Neural progenitor cell (in vitro differentiated cells): ENCODE measurements at regions not wholly inside any gene's neighbourhood (a gene's known extent, or its start where the extent isn't known, plus 50 kb on each side); places are given as distances from the start of the nearest gene placed in this dataset.

ENCODE experiments used
- CTCF ChIP-seq: fragments of 200-600 bp; sonication (generic); IDR thresholded peaks from 2 replicates; pipeline ENCODE4 v1.5.1; 2017; ENCODE audit warnings: antibody characterized with exemption, mild to moderate bottlenecking
- EZH2 ChIP-seq: fragments of 200-600 bp; sonication (generic); IDR thresholded peaks from 2 replicates; pipeline ENCODE4 v1.6.1; 2017; ENCODE audit warnings: antibody characterized with exemption, mild to moderate bottlenecking, moderate library complexity
- EZH2phosphoT487 ChIP-seq: fragments of 200-600 bp; sonication (generic); IDR thresholded peaks from 2 replicates; pipeline ENCODE4 v1.6.1; 2017; ENCODE audit warnings: antibody characterized with exemption

- TF ChIP-seq CTCF (no peak), EZH2 (no peak), EZH2phosphoT487 (no peak)
These were observed 887.2 kb upstream of the TYRP1 start for GRCh38 chr9:11805969-11806368.
